ENCODE measurements at regions not wholly inside any gene's neighbourhood (a gene's known extent, or its start where the extent isn't known, plus 50 kb on each side); places are given as distances from the start of the nearest gene placed in this dataset.
"Not testable (repeated sequence)": the region's sequence is repeated elsewhere in the genome, so short reads cannot be mapped to it uniquely, and the experiment has no call there.

GRCh38 chr13:74306496-74306895 lies 172.3 kb upstream of the KLF12 start:
- no peak for DNase-seq

DNA sequence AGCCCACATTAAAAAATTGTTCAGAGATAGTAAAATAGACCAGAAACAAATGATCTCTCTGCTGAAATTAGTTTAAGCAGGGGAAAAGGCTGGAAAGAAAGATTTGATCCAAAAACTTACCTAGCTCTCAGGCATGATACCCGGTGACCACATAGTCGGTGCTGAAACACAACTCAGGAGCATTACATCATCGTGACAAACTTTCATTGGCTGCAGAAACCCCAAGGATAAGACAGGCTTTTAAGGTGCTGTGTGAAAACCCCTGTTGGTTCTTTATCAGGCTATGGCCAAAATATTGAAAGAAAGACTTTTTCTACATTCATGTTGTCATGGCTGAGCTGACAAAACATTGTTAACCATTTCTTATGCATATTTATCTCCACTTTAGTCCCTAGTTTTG lies 171.7 kb upstream of the KLF12 start:
- no peak for DNase-seq

DNA sequence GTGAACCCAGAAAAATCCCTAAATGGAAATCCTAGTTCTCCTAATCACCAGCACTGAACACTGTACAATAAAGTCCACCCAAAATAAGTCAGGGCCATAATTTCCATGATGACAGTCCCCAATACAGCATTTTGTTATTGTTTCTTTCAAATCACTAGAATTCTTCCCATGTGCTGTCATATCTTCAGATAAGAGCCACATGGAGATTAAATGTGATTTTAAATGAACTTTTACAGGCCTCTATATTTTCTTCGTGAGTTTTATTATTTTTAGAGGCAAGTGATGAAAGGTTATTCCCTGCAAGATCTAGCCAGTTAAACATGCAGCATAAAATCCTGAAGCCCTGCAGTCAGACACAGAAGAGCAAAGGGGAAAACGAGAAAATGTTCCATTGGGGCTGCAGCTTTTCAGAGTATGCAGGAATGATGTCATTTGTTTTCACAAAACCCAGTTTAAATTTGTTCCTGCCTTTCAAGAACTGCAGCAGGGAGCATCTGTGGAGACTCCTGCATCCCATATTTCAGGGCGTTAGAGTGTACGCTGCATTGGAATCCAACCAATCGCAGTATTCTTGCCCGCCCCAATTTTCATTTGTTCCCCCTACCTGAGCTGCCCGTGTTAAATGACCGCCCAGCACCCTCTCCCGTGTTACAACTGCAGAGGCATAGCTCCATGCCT lies 167.2 kb upstream of the KLF12 start:
- DNase-seq, result peak in 3 of 58 donors; percentile 3 to 49 (median 17)

- DNase-seq, result no peak
These were observed 166.0 kb upstream of the KLF12 start for GRCh38 chr13:74300162-74300561.

- peak in 2 of 58 donors; percentile 13 to 21 for DNase-seq
These were observed 165.5 kb upstream of the KLF12 start for GRCh38 chr13:74299721-74300120.

DNA sequence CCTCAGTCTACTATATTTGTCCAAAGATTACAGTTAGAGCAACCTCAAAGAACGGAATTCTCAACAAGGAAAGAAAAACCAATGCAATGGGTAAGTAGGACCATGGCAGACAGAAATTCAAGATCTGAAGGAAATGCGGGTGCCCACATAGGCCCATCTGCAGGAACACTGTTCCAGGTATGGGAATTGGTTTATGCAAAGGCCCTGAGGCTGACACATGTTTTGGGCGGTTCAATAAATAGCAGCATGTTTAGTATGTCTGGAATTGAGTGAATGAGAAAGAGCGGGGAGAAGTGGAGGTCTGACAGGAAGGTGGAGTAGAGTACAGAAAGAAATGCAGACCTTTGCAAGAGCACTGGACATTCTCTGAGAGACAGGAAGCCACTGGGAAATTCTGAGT lies 164.7 kb upstream of the KLF12 start:
- no peak for DNase-seq

DNA sequence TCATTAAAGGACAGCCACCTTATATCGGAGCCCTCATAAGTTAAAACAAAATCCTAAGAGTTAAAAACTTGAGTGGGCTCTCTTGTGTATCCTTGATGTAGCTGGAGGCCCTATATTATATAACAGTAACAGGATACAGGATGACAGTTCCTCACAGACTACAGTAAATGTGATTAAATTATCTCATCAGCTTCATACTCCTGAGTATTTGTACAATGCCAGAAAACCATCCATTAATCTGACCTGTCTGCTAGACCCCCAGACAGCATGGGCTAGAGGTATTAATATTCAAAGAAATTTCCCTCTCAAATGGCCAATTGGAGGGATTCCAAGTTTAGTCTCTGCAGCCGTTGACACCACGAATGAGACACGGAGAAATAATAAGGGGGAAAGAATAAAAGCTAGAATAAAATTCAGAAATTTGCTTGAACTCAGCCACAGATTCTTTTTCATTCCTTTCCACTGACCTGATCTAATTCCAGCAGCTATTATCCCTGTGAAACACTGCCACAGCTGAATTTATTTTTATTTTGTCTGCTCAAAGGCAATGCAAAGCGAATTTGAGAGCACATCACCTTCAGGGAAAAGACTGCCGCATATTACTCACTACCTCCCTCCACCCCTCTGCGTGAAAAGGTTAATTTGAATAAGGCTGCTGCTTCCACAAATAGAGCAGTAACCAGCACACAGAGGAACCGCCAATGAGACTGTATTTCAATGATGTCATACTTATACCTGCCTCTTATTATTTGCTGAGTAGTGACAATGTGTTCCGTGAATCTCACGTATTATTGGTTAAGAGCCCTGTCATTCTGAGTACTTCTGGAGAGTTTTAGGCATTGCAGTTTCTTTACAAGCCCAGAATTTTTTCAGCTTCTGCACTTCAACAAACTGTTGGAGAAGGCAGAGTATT lies 155.9 kb upstream of the KLF12 start:
- DNase-seq, result peak in 34 of 58 donors; percentile 1 to 85 (median 16)

- no peak for DNase-seq
These were observed 154.9 kb upstream of the KLF12 start for GRCh38 chr13:74289107-74289506.

DNA sequence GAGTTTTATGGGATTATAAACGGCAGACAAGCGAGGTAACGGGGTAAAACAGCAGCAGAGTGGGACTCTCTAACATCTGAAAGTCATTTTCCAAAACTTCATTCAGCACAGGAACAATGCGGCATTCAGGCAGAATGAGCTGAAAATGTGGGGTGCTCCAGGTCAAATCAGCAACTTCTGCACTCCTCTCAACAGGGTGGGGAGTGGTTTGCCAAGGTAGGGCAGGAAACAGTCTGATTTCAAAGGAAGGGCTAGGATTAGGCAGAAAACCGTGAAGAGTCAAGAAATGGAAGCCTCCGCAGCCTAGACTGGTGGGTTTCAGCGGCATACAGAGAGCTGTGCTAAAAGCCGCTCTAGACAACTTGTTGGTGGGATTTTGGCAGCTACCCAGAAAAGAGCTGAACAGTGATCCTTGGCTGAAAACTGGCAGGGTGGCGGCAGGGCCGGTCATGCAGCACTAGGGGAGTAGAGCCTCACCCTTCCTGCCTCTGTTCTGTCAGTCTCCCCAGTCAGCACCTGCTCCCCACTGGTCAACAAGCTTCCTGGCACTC lies 154.2 kb upstream of the KLF12 start:
- DNase-seq, result peak in 40 of 58 donors; percentile 5 to 49 (median 24)

DNA sequence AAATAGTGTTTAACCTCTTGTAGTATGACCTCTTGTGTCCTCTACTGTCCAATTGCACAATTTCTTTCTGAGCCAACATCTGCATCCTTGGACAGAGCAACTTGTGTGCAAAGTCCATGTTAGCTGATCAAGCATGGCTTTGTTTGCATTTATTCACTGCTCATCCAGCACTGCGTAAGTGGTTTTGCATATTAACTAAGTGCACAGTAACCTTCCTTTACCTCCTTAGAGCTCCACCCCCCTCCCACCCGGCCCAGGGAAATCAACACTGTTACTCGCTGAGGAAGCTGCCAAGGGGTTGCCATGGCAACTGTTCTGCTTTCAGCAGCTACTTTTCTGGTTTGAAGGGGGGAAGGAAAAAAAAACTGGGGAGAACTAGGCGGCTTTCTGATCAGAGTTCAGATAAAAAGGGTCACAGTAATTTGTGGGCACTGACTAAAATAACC lies 153.5 kb upstream of the KLF12 start:
- peak in 56 of 58 donors; percentile 6 to 87 (median 65) for DNase-seq

GRCh38 chr13:74280795-74281490 lies 146.7 kb upstream of the KLF12 start:
- no peak for DNase-seq

DNA sequence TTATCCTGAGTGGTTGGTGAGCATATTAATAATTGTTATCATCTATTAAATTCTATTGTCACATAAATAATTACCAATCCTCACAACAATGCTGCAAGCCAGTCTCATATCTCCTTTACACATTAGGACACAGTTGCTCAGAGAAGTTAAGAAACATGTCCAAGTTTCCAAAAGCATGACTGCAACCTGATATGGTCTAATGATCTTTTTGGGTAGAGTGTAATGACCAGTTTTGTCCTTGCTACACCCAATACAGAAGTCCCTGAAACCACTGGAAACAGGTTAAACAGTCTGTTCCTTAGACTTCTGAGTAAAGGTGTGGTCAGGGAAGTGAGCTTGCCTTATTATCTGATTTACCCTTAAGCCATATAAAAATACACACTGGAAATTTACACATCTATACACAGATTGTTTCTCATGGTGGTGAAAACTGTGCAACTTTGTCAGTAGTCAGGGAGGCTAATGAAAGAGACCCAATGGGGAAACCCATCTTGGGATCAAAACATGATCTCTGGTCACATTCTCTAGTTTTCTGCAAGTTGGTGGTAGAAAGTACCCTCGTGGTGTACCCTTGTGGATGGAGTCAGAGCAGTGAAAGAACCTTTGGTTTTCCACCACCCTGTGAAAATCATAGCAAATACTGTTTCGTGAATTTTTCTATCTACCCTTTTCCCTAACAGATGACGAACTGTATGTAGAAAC lies 146.0 kb upstream of the KLF12 start:
- DNase-seq, result no peak

DNA sequence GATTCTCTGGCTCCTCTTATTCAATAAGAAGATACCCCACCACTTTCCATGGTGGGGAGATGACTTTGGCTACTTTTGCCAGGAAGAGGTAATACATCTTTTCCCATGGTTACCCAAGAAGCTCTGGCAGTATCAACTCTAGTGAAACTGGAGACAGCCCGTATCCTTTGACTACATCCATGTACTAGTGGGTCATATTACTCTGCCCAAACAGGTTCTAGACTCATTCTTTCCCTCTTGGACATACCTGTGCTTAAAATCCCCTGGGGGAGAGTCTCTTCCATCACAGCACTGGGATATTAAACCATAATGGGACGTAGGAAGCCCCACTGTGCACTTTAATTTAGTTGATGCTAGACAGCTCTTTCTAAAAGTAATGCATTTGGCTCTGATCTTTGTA lies 144.7 kb upstream of the KLF12 start:
- DNase-seq, result no peak

DNA sequence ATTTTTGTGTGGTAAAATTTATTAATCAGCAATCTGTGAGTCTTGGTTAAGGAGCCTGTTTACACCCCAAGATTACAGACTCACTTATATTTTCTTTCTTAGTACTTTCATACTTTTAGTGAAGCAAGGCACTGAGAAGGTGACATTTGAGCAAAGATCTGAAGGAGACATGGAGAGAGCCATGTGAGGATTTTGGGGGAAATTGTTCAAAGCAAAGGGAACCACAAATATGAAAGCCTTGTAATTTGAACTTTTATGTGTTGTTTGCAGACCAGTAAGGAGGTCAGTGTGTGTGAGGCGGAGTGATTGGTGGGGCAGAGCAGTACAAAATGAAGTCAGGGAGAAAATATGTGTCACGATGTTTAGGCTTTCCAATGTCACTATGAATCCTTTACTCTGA lies 140.7 kb upstream of the KLF12 start:
- DNase-seq, result no peak

GRCh38 chr13:74273581-74273980 lies 139.4 kb upstream of the KLF12 start:
- no peak for DNase-seq

DNA sequence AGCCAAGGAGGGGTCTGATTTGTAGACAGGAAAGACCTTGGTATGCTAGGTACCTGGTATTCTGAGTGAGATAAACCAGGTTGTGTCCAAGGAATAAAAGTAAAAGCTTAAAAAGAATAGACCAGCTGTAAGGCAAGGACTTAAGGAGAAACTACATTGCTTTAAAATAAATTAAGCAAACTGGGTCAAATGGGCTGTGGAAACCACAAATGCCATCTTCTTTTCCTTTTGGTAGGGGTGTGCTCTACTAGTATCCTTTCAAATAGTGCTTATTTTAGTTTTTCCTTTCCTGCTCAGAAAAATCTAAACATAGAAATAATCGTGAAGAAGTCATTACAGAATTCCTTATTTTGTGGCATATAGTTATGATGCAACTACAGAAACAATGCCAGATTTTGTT lies 138.6 kb upstream of the KLF12 start:
- DNase-seq, result no peak

- DNase-seq, result no peak
These were observed 135.8 kb upstream of the KLF12 start for GRCh38 chr13:74270018-74270417.

GRCh38 chr13:74266861-74267260 lies 132.7 kb upstream of the KLF12 start:
- DNase-seq, result no peak

DNA sequence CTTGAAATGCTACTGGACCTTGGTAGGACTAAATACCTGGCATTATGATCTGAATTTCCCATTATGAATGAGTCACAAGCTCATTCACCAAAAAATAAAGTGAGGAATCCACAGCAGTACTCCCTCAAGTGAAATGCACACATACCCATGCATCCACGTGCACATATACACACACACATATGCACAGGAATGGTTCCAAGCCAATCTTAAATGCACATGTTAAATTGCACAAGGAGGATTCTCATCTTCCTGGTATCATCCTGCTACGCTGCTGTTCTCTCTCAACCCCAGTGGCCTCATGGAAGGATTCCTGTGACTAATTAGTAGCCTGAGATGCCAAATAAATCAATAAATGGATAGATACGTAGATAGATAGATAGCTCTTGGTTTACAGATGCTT lies 132.1 kb upstream of the KLF12 start:
- no peak for DNase-seq

DNA sequence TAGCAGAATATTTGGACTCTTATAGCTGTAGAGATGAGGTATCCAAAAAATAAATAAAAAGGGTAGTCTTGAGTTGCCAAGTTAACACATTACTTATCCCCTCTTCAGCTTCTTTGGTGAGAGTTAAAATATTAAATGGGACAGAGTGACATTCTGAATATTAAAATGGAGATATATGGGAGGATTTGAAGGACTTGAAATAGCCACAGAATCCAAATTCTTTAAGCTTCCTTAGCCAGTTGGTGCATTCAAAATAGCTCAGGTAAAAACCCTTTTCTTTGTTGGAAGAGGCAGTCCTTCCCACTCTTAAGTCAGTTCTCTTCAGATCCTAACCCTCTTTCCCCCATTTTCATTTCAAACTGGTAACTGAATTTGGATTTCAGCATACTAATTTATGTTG lies 130.1 kb upstream of the KLF12 start:
- DNase-seq, result no peak

- not testable (repeated sequence) for DNase-seq
These were observed 126.2 kb upstream of the KLF12 start for GRCh38 chr13:74260420-74260819.
